GM18867 (cell line): ENCODE measurements at regions not wholly inside any gene's neighbourhood (a gene's known extent, or its start where the extent isn't known, plus 50 kb on each side); places are given as distances from the start of the nearest gene placed in this dataset.

ENCODE experiments used
- ATAC-seq: cut with Tn5 transposase; IDR thresholded peaks from one replicate; pipeline ENCODE4 v1.9.1; 2021; ENCODE audit warnings: mild to moderate bottlenecking, moderate library complexity; ENCODE audit not compliant: unreplicated experiment

GRCh38 chr4:56757821-56758411 is 63.6 kb downstream of the SPINK2 start:
- ATAC-seq, result peak; percentile 93

- ATAC-seq, result peak; percentile 57
Measured at GRCh38 chr4:56757261-56757746, 64.2 kb downstream of the SPINK2 start.

GRCh38 chr4:56755901-56756300 is 65.6 kb downstream of the SPINK2 start:
- ATAC-seq, result no peak

GRCh38 chr4:56752985-56753384 is 68.5 kb downstream of the SPINK2 start:
- ATAC-seq, result no peak

- no peak for ATAC-seq
Measured at GRCh38 chr4:56750231-56750630, 69.1 kb upstream of the HOPX start.

GRCh38 chr4:56748271-56748670 is 67.2 kb upstream of the HOPX start:
- ATAC-seq, result no peak

GRCh38 chr4:56746639-56747038 is 65.5 kb upstream of the HOPX start:
- no peak for ATAC-seq

- ATAC-seq, result no peak
Measured at GRCh38 chr4:56745042-56745441, 63.9 kb upstream of the HOPX start.

- no peak for ATAC-seq
Measured at GRCh38 chr4:56744030-56744429, 62.9 kb upstream of the HOPX start.

GRCh38 chr4:56743550-56743949 is 62.5 kb upstream of the HOPX start:
- no peak for ATAC-seq

- ATAC-seq, result no peak
Measured at GRCh38 chr4:56742080-56742871, 61.2 kb upstream of the HOPX start.

GRCh38 chr4:56741595-56741994 is 60.5 kb upstream of the HOPX start:
- no peak for ATAC-seq

- ATAC-seq, result no peak
Measured at GRCh38 chr4:56739066-56739777, 58.1 kb upstream of the HOPX start.

- no peak for ATAC-seq
Measured at GRCh38 chr4:56737666-56738065, 56.6 kb upstream of the HOPX start.

- ATAC-seq, result no peak
Measured at GRCh38 chr4:56733352-56733751, 52.3 kb upstream of the HOPX start.

GRCh38 chr4:56732301-56732700 is 51.2 kb upstream of the HOPX start:
- no peak for ATAC-seq

GRCh38 chr4:56731857-56732256 is 50.8 kb upstream of the HOPX start:
- no peak for ATAC-seq
